Upper lobe of right lung (tissue), 1 donor: ENCODE measurements at regions not wholly inside any gene's neighbourhood (a gene's known extent, or its start where the extent isn't known, plus 50 kb on each side); places are given as distances from the start of the nearest gene placed in this dataset.
A peak's percentile ranks its signal among the peaks of the same experiment; 100 is the strongest.

Experiments
- ATAC-seq: fragments of 200-7000 bp; cut with Tn5 transposase; one replicate; pipeline ENCODE4 v1.9.1; 2020; ENCODE audit warnings: mild to moderate bottlenecking, moderate library complexity
- DNase-seq: peaks from one replicate; pipeline ENCODE4 v3.0.0-alpha.2; 2020
- H3K27ac ChIP-seq: fragments of 200-600 bp; one replicate; pipeline ENCODE4 v1.8.0; 2022
- H3K27me3 ChIP-seq: fragments of 200-600 bp; one replicate; pipeline ENCODE4 v1.8.0; 2022; ENCODE audit warnings: mild to moderate bottlenecking
- H3K36me3 ChIP-seq: fragments of 200-600 bp; one replicate; pipeline ENCODE4 v1.8.0; 2022
- H3K4me1 ChIP-seq: fragments of 200-600 bp; one replicate; pipeline ENCODE4 v1.8.0; 2022
- H3K4me3 ChIP-seq: fragments of 200-600 bp; one replicate; pipeline ENCODE4 v1.8.0; 2022; ENCODE audit warnings: mild to moderate bottlenecking
- H3K9me3 ChIP-seq: fragments of 200-600 bp; one replicate; pipeline ENCODE4 v1.8.0; 2022
- intact Hi-C: fragments of 100-400 bp; cut with DNase I; formaldehyde crosslinking; loops from one replicate; pipeline ENCODE4 v1.11.0; 2022
- TF ChIP-seq, protein P1 (sequence below): fragments of 200-600 bp; IDR thresholded peaks from one replicate; pipeline ENCODE4 v1.8.0; 2022; ENCODE audit warnings: antibody characterized with exemption
- donor health status: DM: no; HTN: yes; CAD: no; lungs with severe emphysema.

DNA sequence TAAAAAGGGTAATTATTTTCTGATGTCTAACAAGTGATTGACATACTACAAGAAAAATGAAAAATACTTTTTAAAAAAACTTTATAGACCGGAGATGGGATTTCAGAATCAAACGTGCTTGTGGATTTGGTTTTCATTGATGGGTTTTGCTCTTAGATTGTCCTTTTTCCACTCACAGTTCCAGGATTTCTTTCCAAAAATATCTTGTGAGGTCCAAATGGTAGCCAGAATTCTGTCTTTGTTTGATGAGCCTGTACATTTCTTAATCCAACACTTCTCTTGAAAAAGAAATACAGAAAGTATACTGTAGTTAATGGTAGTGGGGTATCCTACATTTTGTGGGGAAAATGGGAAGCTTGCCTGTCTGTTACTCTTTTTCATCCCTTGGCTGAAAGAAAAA, 329.3 kb downstream of the KCNJ2 start:
- intact Hi-C loops = no loop called here

DNA sequence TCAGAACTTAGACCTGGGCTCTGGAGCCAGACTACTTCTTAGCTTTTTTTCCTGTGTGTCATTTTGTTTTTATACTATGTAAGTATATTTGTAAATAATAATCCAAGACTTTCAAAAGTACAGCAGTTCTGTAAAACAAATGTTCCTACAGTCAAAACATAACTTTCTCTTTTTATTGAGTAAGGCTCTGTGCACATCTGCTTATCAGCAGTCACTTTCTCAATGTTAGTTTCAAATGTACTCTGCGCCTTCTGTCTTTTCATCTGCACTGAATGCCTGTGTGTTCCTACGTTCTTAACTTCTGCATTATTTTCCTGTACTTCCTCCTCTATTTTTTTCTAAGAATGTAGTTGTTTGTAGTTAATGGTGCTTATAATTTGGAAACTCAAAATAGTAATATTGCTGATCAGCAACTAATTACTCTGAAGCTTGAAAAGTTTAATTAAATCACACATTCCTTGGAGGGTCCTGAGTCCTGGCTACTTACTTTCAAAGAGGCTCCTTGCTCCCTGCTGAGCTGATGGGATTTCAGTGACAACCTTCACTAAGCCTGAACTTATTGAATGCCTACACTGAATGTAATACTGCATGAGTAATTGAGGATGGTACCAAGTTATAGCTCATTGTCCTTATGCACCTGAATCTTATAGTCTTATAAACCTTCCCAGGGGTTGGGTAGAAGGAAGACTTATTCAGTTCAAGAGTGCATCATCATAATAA, 329.9 kb downstream of the KCNJ2 start:
- no peak for DNase-seq

More for the DNA sequence above, 329.3 kb downstream of the KCNJ2 start:
- ATAC-seq (no peak), DNase-seq (no peak)
- H3K36me3 ChIP-seq = no peaks in the 10 kb centered on the region
- no peak overlapping the region for H3K4me3 ChIP-seq
- peak overlapping the region; percentile 15 for H3K27ac ChIP-seq
- no peaks in the 10 kb centered on the region for H3K27me3 ChIP-seq
- H3K9me3 ChIP-seq = no peaks in the 10 kb centered on the region
- peaks cover 3% of the 10 kb centered on the region for H3K4me1 ChIP-seq
- TF ChIP-seq, protein P1, sequence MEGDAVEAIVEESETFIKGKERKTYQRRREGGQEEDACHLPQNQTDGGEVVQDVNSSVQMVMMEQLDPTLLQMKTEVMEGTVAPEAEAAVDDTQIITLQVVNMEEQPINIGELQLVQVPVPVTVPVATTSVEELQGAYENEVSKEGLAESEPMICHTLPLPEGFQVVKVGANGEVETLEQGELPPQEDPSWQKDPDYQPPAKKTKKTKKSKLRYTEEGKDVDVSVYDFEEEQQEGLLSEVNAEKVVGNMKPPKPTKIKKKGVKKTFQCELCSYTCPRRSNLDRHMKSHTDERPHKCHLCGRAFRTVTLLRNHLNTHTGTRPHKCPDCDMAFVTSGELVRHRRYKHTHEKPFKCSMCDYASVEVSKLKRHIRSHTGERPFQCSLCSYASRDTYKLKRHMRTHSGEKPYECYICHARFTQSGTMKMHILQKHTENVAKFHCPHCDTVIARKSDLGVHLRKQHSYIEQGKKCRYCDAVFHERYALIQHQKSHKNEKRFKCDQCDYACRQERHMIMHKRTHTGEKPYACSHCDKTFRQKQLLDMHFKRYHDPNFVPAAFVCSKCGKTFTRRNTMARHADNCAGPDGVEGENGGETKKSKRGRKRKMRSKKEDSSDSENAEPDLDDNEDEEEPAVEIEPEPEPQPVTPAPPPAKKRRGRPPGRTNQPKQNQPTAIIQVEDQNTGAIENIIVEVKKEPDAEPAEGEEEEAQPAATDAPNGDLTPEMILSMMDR = no peak

DNA sequence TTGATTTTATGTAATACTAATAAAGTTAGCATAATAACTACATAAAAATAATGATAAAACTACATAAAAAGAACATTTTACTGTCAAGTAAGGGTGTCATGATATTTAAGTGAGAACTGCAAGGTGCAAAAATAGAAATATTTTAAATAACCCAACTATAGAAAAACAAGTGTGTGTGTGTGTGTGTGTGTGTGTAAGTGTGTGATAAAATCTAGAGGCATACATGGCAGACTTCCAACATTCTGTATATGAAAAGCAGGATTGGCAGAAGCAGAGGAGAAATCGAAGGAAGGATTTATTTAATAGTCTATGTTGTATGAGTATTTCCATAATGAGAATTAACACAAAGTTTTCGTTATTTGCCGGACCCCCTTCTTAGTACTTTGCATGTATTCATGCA, 334.1 kb downstream of the KCNJ2 start:
- DNase-seq (no peak), ATAC-seq (no peak)
- H3K9me3 ChIP-seq = no peaks in the 10 kb centered on the region
- H3K4me1 ChIP-seq = no peaks in the 10 kb centered on the region
- H3K27ac ChIP-seq = no peak overlapping the region
- H3K27me3 ChIP-seq = no peaks in the 10 kb centered on the region
- no peak overlapping the region for H3K4me3 ChIP-seq
- TF ChIP-seq, protein P1 = no peak
- intact Hi-C loops = no loop called here
- no peaks in the 10 kb centered on the region for H3K36me3 ChIP-seq

More for the DNA sequence above, 329.9 kb downstream of the KCNJ2 start:
- ATAC-seq = peak; percentile 68
- TF ChIP-seq, protein P1 = no peak
- Histone ChIP-seq H3K9me3 (no peaks in the 10 kb centered on the region), H3K27ac (peak overlapping the region; percentile 15), H3K4me1 (peaks cover 3% of the 10 kb centered on the region), H3K27me3 (no peaks in the 10 kb centered on the region), H3K4me3 (no peak overlapping the region), H3K36me3 (no peaks in the 10 kb centered on the region)
- intact Hi-C loops = no loop called here

DNA sequence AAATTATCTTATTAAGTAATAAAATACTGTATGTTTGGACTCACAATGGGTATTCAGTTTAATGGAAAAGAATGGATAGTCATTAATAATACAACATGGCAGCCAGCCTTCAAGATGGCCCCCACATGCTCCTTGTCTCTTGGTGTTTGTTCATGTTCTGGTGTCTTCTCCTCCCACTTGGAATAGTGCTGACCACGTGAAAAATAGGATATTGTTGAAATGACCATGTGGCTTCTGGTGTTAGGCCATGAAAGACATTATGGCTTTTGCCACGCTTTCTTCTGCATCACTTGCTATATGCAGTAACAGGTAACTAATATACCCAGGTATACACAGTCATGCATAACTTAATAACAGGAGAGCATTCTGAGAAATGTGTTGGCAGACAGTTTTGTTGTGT, 341.0 kb downstream of the KCNJ2 start:
- no peak for ATAC-seq
- Histone ChIP-seq H3K4me3 (no peak overlapping the region), H3K9me3 (no peaks in the 10 kb centered on the region), H3K36me3 (no peaks in the 10 kb centered on the region), H3K4me1 (no peaks in the 10 kb centered on the region), H3K27ac (no peak overlapping the region), H3K27me3 (no peaks in the 10 kb centered on the region)
- intact Hi-C loops = no loop called here
- TF ChIP-seq, protein P1 = no peak
- no peak for DNase-seq

DNA sequence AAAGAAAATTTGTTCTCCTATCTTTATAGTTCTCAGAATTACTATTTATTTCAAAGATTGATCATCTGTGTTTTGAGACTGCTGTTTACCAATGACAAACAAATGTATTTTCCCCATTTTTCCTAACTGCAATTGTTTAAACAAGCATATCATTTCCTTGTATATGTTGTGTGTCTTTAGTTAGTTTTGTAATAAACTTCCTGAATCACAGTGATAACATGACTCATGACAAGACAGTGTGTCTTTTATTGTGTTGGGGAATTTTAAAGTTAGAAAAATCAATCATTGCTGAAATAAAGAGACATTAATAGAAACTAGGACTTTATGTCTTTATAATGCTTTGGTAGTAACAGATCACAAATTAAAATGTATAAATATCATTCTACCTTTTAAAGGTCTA, 348.5 kb downstream of the KCNJ2 start:
- no peak for ATAC-seq
- H3K27ac ChIP-seq = no peak overlapping the region
- no peak for DNase-seq
- H3K36me3 ChIP-seq = no peaks in the 10 kb centered on the region
- TF ChIP-seq, protein P1 = no peak
- H3K9me3 ChIP-seq = no peaks in the 10 kb centered on the region
- intact Hi-C loops = no loop called here
- no peak overlapping the region for H3K4me3 ChIP-seq
- H3K27me3 ChIP-seq = no peaks in the 10 kb centered on the region
- peaks cover 10% of the 10 kb centered on the region for H3K4me1 ChIP-seq
